Dedifferentiated amniotic fluid mesenchymal stem cell (primary cell): ENCODE measurements at regions not wholly inside any gene's neighbourhood (a gene's known extent, or its start where the extent isn't known, plus 50 kb on each side); places are given as distances from the start of the nearest gene placed in this dataset.
"Not testable (repeated sequence)": the region's sequence is repeated elsewhere in the genome, so short reads cannot be mapped to it uniquely, and the experiment has no call there.

ENCODE experiments used
- DNase-seq: peaks from one replicate; pipeline ENCODE4 v3.0.0-alpha.2; 2016; ENCODE audit errors: extremely low spot score

DNA sequence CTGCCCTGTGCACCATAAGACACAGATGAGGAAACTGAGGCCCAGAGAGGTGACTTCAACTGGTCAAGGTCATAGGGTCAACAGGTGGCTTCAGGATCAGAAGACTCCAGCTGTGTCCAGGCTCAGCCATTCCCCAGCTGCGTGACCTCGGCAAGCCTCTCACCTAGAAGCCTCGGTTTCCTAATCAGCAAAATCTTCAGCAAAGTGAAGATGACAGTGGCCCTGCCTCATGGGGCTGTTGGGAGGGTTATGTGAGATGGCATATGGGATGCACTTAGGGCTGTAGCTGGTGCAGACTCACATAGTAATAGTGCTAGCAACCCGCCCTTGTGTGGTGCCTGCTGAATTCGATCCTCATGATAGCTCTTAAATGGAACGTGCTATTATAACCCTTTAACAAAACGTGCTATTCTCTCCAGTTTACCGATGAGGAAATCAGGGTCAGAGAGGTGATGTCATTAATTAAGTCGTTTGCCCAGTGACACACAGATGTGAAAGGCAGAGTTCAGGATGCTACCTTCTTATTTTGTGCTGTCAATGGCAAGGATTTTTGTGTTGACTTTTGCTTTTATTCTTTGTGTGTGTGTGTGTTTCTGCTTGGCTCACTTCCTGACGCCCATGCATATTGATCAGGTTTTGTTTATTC, 472.9 kb downstream of the MATN1 start:
- DNase-seq = no peak

DNA sequence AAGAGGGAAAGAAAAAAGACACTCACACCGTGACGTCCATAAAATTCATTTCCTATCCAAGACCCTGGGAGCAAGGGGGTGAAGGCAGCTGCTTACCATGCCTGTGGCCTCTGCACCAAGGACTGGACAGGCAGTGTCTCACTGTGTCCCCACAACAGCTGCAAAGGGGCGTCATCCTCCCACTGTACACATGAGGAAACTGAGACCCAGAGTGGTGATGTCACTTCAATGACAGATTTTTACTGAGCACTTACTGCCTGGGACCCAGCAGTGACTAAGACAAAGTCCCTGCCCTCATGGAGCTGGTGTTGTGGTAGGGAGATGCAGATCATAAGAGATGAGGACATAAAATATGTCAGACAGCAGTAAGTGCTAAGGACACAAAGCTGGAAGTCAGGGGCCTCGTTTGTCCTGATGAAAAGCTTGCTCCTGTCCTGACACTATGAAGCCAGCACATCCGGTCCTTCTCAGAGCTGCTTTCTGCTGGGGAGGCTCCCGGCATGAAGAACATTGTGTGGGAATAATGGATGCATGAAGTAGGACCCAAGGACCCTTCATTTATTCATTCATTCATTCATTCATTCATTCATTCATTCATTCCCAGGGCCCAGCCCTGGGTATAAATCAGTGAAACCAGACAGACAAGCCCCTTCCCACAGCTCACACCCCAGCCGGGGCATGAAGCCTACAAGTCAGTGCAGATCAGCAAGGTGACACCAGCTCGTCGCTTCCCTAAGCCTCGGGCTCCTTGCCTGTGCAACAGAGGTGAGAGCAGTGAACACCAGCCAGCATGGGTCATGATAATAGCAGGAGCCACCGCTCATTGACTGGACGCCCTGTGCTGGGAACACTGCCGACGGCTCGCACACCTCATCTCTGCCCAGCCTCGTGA, 473.7 kb downstream of the MATN1 start:
- no peak for DNase-seq

DNA sequence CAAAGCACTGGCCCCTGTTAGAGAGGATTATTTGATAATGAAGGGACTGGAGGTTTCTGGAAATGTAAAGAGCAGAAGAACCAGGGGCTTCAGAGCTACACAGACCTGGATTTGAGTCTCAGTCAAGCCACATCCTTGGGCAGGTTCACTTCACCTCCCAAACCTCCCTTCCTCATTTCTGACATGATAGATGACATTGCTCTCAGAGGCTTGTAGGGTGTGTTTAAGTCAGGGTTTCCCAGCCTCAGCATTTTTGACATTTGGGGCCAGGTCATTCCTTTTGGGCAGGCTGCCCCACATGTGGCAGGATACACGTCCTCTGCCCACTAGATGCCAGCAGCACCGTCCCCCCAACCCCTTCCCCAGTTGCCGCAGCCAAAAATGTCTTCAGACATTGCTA, 474.6 kb downstream of the MATN1 start:
- no peak for DNase-seq

- DNase-seq = no peak
Measured at GRCh38 chr1:30248373-30248772, 475.0 kb downstream of the MATN1 start.

- DNase-seq = no peak
Measured at GRCh38 chr1:30244801-30245200, 478.6 kb downstream of the MATN1 start.

GRCh38 chr1:30242722-30243457, 480.5 kb downstream of the MATN1 start:
- no peak for DNase-seq

- DNase-seq = no peak
Measured at GRCh38 chr1:30242168-30242567, 481.2 kb downstream of the MATN1 start.

DNA sequence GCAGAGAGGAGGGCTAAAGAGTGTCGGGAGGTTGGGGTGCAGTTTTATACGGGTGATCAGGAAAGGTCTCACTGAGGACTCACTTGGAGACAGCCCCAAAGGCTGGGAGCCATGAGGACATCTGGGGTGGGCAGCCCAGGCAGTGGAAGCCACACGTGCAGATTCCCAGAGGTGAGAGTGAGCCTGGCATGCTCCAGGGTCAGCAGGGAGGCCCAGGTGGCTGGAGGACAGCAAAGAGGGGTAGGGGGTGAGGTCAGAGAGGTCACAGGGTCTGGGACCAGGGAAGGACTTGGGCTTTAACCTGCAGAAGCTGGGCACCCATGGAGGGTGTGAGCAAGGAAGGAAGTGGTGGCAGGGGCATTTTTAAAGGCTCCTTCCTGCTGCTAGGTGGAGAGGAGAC, 481.7 kb downstream of the MATN1 start:
- DNase-seq = no peak

DNA sequence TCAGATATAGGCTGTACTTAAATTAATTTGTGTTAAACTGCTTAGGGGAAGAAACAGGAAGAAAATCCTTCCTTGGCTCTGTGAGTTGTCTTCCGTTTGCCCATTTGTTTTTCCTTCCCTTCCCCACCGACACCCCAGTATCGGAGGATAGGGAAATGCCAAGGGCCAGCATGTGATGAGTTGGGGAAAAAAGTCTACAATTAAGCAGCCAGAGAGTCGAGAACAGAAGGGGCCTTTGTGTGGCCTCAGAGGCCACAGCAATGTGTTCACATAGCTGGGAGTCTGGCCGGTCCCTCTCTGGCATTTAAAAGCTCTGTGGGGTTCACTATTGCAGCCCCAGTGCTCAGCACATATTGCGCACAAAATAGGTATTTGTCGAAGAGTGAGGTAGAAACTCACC, 489.3 kb downstream of the MATN1 start:
- no peak for DNase-seq

- no peak for DNase-seq
Measured at GRCh38 chr1:30232288-30232899, 491.0 kb downstream of the MATN1 start.

DNA sequence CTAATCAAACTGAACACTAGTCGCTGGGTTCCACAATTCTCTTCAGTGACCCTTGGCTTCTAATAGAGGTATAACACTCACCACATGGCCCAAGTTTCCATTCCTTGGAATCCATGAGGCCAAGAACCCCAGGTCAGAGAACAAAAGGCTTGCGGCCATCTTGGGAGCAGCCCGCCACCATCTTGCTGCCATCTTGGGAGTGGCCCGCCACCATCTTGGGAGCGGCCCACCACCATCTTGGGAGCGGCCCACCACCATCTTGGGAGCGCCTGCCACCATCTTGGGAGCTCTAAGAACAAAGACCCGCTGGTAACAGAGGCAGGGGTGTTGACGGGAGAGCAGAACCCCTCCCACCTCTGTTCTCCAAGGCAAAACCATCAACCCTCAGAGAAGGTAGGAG, 493.4 kb downstream of the MATN1 start:
- DNase-seq = no peak

GRCh38 chr1:30229557-30229956, 493.8 kb downstream of the MATN1 start:
- no peak for DNase-seq

GRCh38 chr1:30226648-30227047, 496.7 kb downstream of the MATN1 start:
- DNase-seq = no peak

DNA sequence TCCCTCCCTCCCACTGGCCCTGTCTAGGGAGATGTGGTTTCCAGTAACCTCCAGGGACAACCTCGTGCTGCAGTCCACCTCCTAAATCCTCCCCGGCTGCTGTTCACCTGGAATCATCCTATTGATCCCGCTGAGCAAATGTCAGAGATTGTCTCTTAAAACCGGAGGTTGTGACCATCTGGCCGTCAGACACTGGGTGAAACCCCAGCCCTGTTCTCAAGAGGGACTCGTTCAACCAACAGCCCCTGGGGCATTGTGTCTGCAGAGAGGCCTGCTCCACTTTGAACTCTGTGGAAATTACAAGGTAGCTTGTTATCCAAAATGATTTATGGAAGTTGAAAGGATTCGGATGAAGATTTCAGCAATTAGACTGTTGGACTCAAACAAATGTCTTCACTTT, 498.0 kb downstream of the MATN1 start:
- no peak for DNase-seq

DNA sequence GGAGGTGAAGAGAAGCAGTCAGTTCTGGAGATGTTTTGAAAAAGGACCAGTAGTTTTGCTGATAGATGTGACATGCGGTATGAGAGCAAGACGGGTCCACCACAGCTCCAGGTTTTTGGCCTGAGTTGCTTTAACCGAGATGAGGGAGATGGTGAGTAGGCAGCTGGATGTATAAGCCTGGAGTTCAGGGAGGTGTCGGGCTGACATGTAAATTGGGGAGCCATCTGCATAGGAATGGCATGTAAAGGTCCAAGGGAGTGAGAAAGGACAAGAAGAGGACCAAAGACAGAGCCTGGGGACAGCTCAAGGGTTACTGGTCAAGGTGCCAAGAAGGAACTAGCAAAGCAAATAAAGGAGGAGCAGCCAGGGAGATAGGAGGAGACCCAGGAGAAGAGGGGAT, 503.7 kb downstream of the MATN1 start:
- DNase-seq = no peak

DNA sequence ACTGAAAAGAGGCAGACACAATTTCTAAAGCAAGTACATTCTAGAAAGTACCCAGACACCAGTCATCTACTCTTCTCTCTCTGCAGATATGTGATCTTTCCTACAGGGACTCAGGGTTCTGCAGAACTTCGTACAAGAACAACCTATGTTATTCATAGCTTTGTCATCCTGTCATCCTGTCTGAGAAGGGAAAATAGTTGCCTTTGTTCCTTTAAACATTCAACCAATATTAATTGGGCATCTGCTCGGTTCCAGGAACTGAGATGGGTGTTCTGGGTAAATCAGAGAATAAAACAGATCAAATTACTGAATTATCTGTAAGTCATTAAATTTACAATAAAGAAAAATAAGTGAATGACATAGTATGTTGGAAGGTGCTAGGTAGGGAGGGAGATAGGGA, 504.9 kb downstream of the MATN1 start:
- DNase-seq = no peak

DNA sequence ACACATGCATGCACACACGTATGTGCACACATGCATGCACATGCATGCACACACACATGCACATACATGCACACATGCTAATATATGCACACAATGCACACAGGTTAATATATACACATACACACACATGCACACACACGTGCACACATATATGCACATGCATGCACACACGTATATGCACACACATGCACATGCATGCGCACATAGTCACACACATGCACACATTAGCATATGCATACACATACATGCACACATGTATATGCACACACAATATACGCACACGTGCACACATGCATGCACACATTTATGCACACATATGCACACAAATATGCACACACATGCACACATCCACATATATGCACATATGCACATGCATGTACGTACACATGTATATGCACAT, 506.8 kb downstream of the MATN1 start:
- DNase-seq = no peak

DNA sequence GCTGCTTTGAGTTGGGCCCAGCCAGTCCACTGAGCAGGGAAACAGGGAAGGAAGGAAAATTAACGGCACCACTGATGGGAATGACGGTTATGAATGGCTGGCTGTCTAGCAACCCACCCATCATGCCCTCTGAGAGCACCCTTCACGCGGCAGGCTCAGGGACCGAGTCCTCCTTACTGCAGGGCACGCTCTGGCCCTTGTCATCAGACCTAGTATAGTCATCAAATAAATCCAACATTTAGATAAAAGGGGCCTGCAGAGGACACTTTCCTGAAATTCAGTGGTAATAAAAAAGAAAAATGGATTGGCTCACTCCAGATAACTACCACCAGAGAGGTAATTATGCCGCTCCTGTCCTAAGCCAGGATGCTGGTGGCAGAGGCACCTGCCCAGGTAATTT, 509.4 kb downstream of the MATN1 start:
- DNase-seq = no peak

- not testable (repeated sequence) for DNase-seq
Measured at GRCh38 chr1:30207962-30208361, 515.4 kb downstream of the MATN1 start.

DNA sequence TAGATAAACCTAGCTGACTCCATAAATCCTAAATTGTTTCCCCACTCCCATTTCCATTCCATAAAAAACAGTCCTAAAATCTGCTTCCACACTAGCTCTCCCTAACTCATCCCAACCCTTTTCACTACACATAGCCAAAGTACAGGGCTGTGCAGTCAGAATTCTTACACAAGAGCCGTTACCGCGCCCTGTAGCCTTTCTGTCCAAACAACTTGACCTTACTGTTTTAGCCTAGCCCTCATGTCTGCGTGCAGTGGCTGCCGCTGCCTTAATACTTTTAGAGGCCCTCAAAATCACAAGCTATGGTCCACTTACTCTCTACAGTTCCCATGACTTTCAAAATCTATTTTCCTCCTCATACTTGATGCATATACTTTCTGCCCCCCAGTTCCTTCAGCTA, 516.8 kb downstream of the MATN1 start:
- not testable (repeated sequence) for DNase-seq

DNA sequence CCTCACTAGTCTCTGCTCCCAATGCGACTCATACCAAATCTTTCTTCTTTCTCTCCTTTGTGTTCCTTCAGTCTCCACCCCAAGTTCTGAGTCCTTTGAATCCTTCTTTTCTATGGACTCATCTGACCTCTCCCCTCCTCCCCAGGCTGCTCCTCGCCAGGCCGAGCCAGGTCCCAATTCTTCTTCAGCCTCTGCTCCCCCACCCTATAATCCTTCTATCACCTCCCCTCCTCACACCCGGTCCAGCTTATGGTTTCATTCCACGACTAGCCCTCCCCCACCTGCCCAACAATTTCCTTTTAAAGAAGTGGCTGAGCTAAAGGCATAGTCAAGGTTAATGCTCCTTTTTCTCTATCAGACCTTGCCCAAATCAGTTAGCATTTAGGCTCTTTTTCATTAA, 518.5 kb downstream of the MATN1 start:
- not testable (repeated sequence) for DNase-seq

DNA sequence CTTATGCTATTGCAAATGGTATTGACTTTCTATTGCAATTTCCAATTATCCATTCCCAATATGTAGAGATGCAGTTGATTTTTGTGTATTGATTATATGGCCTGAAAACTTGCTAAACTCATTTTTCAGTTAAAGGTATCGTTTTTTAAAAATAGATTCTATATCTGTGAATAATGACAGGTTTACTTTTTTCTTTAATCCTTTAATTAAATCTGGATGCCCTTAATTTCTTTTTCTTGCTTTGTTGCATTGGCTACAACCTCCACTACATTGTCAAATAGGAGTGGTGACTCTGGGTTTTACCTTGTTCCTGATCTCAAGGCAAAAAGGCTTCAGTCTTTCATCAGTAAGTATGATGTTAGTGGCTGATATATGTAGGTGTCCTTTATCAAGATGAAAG, 522.4 kb downstream of the MATN1 start:
- DNase-seq = no peak
